KMS-11 (cell line): ENCODE measurements at regions not wholly inside any gene's neighbourhood (a gene's known extent, or its start where the extent isn't known, plus 50 kb on each side); places are given as distances from the start of the nearest gene placed in this dataset.

Experiments used
- H2AFZ ChIP-seq: fragments of 200-600 bp; sonication (generic); 2 replicates; pipeline ENCODE4 v1.6.1; 2016; ENCODE audit warnings: antibody characterized with exemption, mixed run types, low read depth
- H3K27ac ChIP-seq: fragments of 200-600 bp; sonication (generic); 2 replicates; pipeline ENCODE4 v1.6.1; 2016; ENCODE audit warnings: mild to moderate bottlenecking, mixed run types
- H3K27me3 ChIP-seq: fragments of 200-600 bp; sonication (generic); 2 replicates; pipeline ENCODE4 v1.6.1; 2017; ENCODE audit warnings: mild to moderate bottlenecking, low read depth, mixed run types, moderate library complexity; ENCODE audit not compliant: insufficient read depth
- H3K36me3 ChIP-seq: fragments of 200-600 bp; sonication (generic); 2 replicates; pipeline ENCODE4 v1.6.1; 2017; ENCODE audit warnings: mild to moderate bottlenecking, mixed run types; ENCODE audit not compliant: insufficient read depth
- H3K4me1 ChIP-seq: fragments of 200-600 bp; sonication (generic); 2 replicates; pipeline ENCODE4 v1.6.1; 2016; ENCODE audit warnings: mild to moderate bottlenecking, low read depth, mixed run types; ENCODE audit not compliant: poor library complexity, severe bottlenecking
- H3K4me2 ChIP-seq: fragments of 200-600 bp; sonication (generic); 2 replicates; pipeline ENCODE4 v1.7.0; 2016; ENCODE audit warnings: mild to moderate bottlenecking, mixed run types
- H3K4me3 ChIP-seq: fragments of 200-600 bp; sonication (generic); IDR thresholded peaks from 2 replicates; pipeline ENCODE4 v1.6.1; 2017; ENCODE audit warnings: low read depth, low read length, mixed read lengths; ENCODE audit not compliant: insufficient read depth
- H3K79me2 ChIP-seq: fragments of 200-600 bp; sonication (generic); 2 replicates; pipeline ENCODE4 v1.6.1; 2016; ENCODE audit warnings: low read depth, mixed run types; ENCODE audit not compliant: insufficient read depth
- H3K9ac ChIP-seq: fragments of 200-600 bp; sonication (generic); 2 replicates; pipeline ENCODE4 v1.6.1; 2016; ENCODE audit warnings: mild to moderate bottlenecking, mixed run types
- H4K20me1 ChIP-seq: fragments of 200-600 bp; sonication (generic); 2 replicates; pipeline ENCODE4 v1.6.1; 2016; ENCODE audit warnings: mild to moderate bottlenecking, mixed run types; ENCODE audit not compliant: insufficient read depth
- TF ChIP-seq, protein P1 (sequence below): fragments of 200-600 bp; sonication (generic); conservative IDR thresholded peaks from 2 replicates; pipeline ENCODE4 v1.6.1; 2017; ENCODE audit warnings: low read depth, mild to moderate bottlenecking, antibody characterized with exemption, low read length, moderate library complexity, mixed read lengths

DNA sequence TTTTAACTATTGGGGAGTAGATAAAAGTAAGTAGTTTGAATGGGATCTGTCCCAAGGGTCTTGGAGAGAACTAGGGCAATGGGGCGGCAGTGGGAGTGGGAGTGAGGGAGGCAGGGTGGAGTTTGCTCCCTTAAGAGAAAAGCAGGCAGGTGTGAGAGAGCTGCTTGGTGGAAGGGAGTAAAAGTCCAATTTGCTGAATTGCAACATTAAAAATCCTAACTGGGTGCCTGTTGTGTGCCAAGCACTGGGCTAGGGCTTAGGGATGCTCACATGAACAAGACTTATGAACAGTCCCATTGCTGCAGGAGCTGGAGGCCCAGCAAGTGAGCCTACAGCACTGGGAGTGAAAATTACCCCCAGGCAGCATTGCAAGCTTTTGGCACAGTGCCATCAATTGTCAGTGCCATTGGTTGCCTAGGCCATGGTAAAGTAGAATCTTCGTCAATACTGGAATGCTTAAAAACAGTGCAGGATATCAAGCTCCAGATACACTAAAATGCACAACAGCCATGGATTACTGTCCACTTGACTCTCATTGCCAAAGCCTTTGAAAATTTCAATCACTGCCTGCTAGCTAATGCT, 277.7 kb upstream of the JARID2 start:
- TF ChIP-seq, protein P1, sequence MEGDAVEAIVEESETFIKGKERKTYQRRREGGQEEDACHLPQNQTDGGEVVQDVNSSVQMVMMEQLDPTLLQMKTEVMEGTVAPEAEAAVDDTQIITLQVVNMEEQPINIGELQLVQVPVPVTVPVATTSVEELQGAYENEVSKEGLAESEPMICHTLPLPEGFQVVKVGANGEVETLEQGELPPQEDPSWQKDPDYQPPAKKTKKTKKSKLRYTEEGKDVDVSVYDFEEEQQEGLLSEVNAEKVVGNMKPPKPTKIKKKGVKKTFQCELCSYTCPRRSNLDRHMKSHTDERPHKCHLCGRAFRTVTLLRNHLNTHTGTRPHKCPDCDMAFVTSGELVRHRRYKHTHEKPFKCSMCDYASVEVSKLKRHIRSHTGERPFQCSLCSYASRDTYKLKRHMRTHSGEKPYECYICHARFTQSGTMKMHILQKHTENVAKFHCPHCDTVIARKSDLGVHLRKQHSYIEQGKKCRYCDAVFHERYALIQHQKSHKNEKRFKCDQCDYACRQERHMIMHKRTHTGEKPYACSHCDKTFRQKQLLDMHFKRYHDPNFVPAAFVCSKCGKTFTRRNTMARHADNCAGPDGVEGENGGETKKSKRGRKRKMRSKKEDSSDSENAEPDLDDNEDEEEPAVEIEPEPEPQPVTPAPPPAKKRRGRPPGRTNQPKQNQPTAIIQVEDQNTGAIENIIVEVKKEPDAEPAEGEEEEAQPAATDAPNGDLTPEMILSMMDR, result no peak
- Histone ChIP-seq H3K4me3 (no peak overlapping the region), H3K9ac (no peak overlapping the region), H2AFZ (no peak overlapping the region), H3K27me3 (no peaks in the 10 kb centered on the region), H3K4me1 (no peaks in the 10 kb centered on the region), H3K27ac (no peak overlapping the region), H3K79me2 (no peaks in the 10 kb centered on the region), H4K20me1 (no peaks in the 10 kb centered on the region), H3K4me2 (no peak overlapping the region), H3K36me3 (no peaks in the 10 kb centered on the region)

DNA sequence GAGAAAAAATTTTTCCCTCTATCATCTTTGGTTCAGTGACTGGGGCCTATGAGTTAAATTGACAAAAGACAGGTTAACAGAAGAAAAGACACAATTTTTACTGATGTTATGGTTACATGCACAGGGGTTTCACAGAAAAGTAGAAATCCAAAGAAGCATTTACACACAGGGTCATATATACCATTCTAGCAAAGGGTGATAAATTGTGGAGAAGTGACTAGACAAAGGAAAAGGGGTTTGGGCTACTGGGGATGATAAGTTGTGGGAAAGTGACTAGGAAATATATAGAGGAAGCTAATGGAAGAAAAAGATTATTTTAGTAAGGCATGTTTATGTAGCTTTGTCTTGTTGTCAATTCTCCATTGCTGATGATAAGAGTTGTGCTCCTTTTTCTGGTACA, 276.7 kb upstream of the JARID2 start:
- H3K27ac ChIP-seq, result no peak overlapping the region
- no peaks in the 10 kb centered on the region for H3K36me3 ChIP-seq
- no peak overlapping the region for H3K4me2 ChIP-seq
- H4K20me1 ChIP-seq, result no peaks in the 10 kb centered on the region
- no peaks in the 10 kb centered on the region for H3K27me3 ChIP-seq
- TF ChIP-seq, protein P1, result no peak
- H3K79me2 ChIP-seq, result no peaks in the 10 kb centered on the region
- H2AFZ ChIP-seq, result no peak overlapping the region
- no peak overlapping the region for H3K4me3 ChIP-seq
- no peak overlapping the region for H3K9ac ChIP-seq
- no peaks in the 10 kb centered on the region for H3K4me1 ChIP-seq

DNA sequence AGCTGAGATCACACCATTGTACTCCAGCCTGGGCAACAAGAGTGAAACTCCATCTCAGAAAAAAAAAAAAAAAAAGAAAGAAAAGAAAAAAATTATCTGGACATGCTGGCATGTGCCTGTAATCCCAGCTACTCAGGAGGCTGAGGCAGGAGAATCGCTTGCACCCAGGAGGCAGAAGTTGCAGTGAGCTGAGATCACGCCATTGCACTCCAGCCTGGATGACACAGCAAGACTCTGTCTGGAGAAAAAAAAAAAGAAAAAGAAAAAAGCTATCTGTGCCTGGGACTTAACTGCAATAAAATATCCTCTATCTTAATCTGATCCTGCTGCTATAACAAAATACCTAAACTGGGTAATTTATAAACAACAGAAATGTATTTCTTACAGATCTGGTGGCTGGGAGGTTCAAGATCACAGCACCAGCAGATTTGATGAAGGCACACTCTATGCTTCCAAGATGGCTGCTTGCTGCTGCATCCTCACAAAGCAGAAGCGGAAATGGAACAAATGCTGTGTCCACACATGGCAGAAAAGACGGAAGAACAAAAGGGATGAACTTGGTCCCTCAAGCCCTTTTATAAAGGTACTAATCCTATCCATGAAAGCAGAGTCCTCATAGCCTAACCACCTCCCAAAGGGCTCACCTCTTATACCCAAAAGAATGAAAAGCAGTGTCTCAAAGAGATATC, 273.3 kb upstream of the JARID2 start:
- TF ChIP-seq, protein P1, result no peak
- H3K4me1 ChIP-seq, result no peaks in the 10 kb centered on the region
- no peak overlapping the region for H3K27ac ChIP-seq

GRCh38 chr6:14974372-14974771, 271.5 kb upstream of the JARID2 start:
- Histone ChIP-seq H3K9ac (no peak overlapping the region), H3K4me3 (no peak overlapping the region), H3K79me2 (no peaks in the 10 kb centered on the region), H3K4me2 (no peak overlapping the region), H3K27ac (no peak overlapping the region), H4K20me1 (no peaks in the 10 kb centered on the region), H2AFZ (no peak overlapping the region), H3K27me3 (no peaks in the 10 kb centered on the region), H3K36me3 (no peaks in the 10 kb centered on the region), H3K4me1 (no peaks in the 10 kb centered on the region)
- TF ChIP-seq, protein P1, result no peak

More for the DNA sequence above, 273.3 kb upstream of the JARID2 start:
- Histone ChIP-seq H3K27me3 (no peaks in the 10 kb centered on the region), H3K36me3 (no peaks in the 10 kb centered on the region), H2AFZ (no peak overlapping the region), H3K9ac (no peak overlapping the region), H4K20me1 (no peaks in the 10 kb centered on the region), H3K4me3 (no peak overlapping the region), H3K4me2 (no peak overlapping the region), H3K79me2 (no peaks in the 10 kb centered on the region)
